HG03108 (cell line): ENCODE measurements at regions not wholly inside any gene's neighbourhood (a gene's known extent, or its start where the extent isn't known, plus 50 kb on each side); places are given as distances from the start of the nearest gene placed in this dataset.
"Not testable (repeated sequence)": the region's sequence is repeated elsewhere in the genome, so short reads cannot be mapped to it uniquely, and the experiment has no call there.

Source experiments
- ATAC-seq: cut with Tn5 transposase; IDR thresholded peaks from one replicate; pipeline ENCODE4 v1.9.1; 2021; ENCODE audit warnings: moderate library complexity; ENCODE audit not compliant: unreplicated experiment

- ATAC-seq: no peak
Measured at GRCh38 chr13:101003566-101003965, 329.0 kb upstream of the TMTC4 start.

- no peak for ATAC-seq
Measured at GRCh38 chr13:100989392-100989791, 314.8 kb upstream of the TMTC4 start.

DNA sequence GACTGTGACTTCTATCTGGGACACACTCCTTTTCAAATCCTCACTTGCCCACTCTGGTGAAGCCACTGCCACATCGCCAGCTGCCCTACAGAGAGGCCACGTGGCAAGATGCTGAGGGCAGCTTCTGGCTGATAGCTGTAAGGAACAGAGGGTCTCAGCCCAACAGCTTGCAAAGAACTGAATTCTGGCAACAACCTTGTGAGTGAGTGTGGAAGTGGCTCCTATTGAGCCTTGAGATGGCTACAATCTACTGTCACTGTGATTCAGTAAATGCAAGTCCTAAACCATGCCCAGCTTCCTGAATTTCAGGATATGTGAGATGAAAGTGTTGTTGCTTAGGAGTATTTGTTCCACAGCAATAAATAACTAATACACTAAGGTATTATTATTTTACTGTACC is 314.3 kb upstream of the TMTC4 start:
- no peak for ATAC-seq

DNA sequence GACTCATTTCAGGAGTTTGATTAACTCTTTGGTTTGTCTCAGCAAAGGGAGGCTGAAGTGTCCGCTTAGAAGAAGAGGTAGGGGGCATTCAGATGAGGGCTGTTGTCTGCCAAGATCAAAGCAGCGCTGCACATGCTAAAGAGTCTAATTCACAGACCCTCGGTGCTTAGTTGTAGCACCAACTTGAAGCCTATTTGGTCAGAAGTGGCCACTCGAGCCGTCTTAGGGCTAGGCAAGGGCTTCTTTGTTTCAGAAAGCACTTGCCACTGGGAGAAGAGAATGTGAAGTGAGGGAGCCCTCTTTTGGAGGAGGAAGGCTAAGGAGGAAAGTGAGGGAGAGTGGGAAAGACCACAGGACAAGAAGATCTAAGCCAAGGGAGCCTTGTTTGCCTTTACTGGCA is 313.4 kb upstream of the TMTC4 start:
- no peak for ATAC-seq

- ATAC-seq: no peak
Measured at GRCh38 chr13:100986571-100986970, 312.0 kb upstream of the TMTC4 start.

DNA sequence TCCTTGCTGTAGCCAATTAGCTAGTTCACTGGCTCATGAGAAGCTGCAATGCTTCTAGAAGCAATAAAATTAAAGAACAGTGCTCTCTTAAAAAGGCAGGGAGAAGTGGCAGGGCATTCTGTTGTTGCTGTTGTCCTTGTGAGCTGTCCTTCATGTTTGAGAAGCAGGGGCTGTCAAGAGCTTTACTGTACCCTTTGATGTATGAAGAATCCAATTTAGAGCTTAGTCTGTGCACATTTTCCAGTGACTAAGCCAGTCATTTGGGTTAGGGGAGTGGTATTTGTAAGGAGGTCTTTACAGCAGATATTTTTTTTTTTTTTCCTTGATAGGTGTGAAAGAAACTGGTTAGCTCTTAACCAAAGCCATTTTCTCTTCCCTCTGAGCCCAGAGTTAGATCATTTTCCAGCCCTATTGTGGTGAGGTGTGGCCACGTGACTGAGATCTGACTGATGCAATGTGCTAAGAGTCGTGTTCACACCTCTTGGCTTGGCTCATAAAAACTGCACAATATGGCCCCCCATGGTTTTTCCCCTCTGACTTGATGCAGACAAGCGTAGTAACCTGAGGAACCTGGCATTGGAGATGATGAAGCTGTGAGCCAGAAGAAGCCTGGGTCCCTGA is 309.6 kb upstream of the TMTC4 start:
- ATAC-seq: no peak

- ATAC-seq: no peak
Measured at GRCh38 chr13:100983111-100983510, 308.5 kb upstream of the TMTC4 start.

GRCh38 chr13:100980171-100980570 is 305.6 kb upstream of the TMTC4 start:
- no peak for ATAC-seq

- no peak for ATAC-seq
Measured at GRCh38 chr13:100977841-100978240, 303.2 kb upstream of the TMTC4 start.

DNA sequence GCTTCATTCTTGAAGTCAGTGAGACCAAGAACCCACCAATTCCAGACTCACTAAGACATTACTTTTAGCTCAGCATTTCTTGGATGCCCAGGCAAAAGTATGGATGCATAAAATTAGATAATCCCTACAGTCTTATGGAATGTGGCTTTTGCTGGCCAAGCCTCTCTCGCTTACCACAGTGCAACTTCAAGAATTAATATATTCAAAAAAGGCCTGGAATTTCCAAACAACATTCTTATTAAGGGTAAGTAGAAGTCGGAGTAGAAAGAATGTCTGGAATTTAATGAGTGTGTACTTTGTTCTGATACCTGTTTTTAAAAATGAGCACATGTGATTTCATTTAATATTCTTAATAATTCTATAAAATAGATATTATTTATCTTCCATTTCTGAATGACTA is 302.4 kb upstream of the TMTC4 start:
- ATAC-seq: no peak

- not testable (repeated sequence) for ATAC-seq
Measured at GRCh38 chr13:100975666-100976065, 301.1 kb upstream of the TMTC4 start.

DNA sequence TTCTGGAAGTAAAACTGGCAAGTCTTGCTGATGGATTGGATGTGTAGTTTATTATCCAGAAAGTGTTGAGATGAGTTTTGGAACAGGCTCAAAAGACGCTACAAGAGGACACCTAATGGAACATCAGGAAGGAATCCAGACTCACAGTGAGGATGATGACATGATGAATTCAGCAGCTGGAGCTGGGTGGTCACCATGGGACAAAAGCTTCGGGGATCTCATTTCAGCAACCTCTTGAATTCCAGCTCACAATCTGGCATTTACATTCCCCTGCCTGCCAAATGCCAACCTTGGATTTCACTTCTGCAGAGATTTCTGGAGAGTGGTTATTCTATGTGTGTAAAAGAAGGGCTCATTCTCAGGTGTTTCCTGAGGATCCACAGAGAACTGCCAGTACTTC is 288.0 kb upstream of the TMTC4 start:
- no peak for ATAC-seq

DNA sequence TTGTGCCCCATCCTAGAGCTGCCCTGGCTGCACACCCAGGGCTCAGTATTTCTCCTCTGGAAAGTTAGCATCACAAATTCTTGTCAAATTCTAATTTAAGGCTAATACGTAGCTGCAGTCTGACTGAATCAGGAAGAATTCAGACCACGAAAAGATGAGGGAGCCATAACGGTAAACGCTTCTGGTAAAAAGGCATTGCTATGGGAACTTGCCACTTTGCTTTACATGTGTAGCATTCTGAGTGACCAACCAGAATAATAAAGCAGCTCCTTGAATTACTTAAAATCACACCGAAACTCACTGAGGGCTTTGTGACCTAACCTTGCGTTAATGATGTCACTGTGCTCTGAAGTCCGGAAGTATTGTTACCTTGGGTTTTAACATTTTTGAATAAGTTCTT is 286.6 kb upstream of the TMTC4 start:
- no peak for ATAC-seq

GRCh38 chr13:100958831-100959230 is 284.2 kb upstream of the TMTC4 start:
- no peak for ATAC-seq

- ATAC-seq: no peak
Measured at GRCh38 chr13:100957741-100958140, 283.1 kb upstream of the TMTC4 start.

DNA sequence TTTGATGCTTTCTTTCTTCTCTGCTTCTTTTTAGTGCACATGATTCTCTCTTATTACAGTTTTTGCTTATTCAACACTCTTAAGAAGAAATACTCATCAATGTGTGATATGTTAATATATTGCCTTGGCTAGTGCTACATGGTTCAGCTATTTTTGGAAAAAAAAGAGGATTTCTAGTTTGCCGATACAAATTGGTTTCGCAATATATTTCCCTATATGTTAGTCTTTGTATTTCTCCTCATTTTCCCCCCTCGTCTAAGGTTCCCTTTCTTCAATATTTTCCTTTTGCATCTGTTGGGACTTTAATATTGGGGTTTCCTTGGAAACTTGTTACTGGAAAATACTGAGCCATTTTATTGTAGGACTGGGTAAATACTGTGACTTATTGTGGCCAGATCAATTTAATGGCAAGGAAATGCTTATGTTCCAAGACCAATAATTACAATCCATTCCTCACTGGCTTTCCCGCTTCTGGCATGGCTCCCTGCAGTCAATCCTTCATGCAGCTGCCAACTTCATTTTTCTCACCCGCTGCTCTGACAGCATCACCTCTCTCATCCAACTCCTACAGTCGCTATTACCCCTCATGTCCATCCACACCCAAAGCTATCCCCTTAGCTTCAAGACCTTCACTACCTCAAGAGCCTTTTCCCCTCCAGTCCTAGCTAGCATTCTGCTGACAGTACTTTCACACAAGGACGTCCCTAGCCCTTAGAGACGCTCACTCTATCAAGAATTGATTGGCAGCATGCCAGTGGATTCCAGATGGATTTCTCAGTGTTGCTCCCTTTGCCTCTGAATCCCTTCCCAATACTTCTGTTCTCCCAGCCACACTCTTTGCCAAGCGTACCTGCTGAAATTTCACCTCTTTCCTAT is 280.1 kb upstream of the TMTC4 start:
- no peak for ATAC-seq

- ATAC-seq: no peak
Measured at GRCh38 chr13:100951016-100951415, 276.4 kb upstream of the TMTC4 start.

- ATAC-seq: not testable (repeated sequence)
Measured at GRCh38 chr13:100948937-100949336, 274.3 kb upstream of the TMTC4 start.

DNA sequence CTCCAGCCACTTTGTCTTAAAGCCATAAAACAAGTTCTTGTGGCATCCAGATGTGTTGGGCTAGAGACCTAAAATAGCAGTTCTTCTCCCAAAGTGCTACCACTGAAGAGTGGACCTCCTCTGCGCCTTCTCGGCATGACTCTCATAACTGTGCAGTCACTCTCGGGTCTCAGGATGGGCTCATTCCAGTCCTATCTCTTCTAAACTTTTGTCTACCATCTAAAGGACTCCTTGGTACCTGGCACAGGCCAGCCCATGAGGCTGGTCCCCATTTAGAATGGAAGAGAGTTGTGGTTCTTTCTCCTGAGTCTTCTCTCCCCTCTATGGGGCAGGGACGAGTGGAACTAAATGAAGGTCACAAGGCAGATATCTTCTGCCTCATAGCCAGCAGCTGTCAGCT is 272.0 kb upstream of the TMTC4 start:
- no peak for ATAC-seq

GRCh38 chr13:100944791-100945345 is 270.3 kb upstream of the TMTC4 start:
- ATAC-seq: no peak

GRCh38 chr13:100942742-100943141 is 268.1 kb upstream of the TMTC4 start:
- no peak for ATAC-seq
